SK-N-MC (cell line): ENCODE measurements at regions not wholly inside any gene's neighbourhood (a gene's known extent, or its start where the extent isn't known, plus 50 kb on each side); places are given as distances from the start of the nearest gene placed in this dataset.

Source experiments
- EZH2 ChIP-seq: fragments of 200-600 bp; sonication (generic); IDR thresholded peaks from one replicate; pipeline ENCODE4 v1.6.1; 2017; ENCODE audit warnings: antibody characterized with exemption
- POLR2AphosphoS5 ChIP-seq: IDR thresholded peaks from 2 replicates; pipeline ENCODE4 v1.6.1; 2012; ENCODE audit warnings: mild to moderate bottlenecking, low read depth, low read length, borderline replicate concordance

DNA sequence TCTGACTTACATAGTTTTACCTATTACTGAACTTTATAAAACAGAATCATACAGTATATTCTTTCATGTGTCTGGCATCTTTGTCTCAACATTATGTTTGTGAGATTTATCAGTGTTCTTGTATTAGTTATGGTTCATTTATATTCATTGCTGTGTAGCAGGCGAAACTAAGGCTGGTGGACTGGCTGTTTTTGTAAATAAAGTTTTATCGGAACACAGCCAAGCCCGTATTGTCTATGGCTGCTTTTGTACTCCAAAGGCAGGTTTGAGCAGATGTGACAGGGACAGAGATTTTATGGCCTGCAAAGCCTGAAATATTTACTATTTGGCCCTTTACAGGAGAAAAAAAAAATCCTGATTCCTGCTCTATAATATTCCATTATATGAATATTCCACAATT lies 405.8 kb upstream of the RGS6 start:
- TF ChIP-seq EZH2 = no peak
- TF ChIP-seq POLR2AphosphoS5 = no peak
